Activated CD8-positive, alpha-beta T cell treated with anti-CD3 and anti-CD28 coated beads, Interleukin-2, amount 10 ng/mL, durations not matched to agents 7 days and 5 days (primary cell): ENCODE measurements at regions not wholly inside any gene's neighbourhood (a gene's known extent, or its start where the extent isn't known, plus 50 kb on each side); places are given as distances from the start of the nearest gene placed in this dataset.

Source experiments
- ATAC-seq: fragments of 150-1000 bp; cut with Tn5 transposase; one replicate; pipeline ENCODE4 v1.10.0; 2021; ENCODE audit warnings: moderate library complexity
- CTCF ChIA-PET: fragments of 350-600 bp; sonication (Branson Sonifier 250); formaldehyde crosslinking; loops from one replicate; lab custom pipeline; 2021; ENCODE audit warnings: antibody characterized with exemption; lab: Charles Lee
- POLR2A ChIA-PET: fragments of 350-600 bp; sonication (Branson Sonifier 250); formaldehyde crosslinking; loops from one replicate; lab custom pipeline; 2021; ENCODE audit warnings: antibody characterized with exemption; lab: Charles Lee
- DNase-seq: peaks from one replicate; pipeline ENCODE4 v3.0.0-alpha.2; 2020
- H3K27ac Mint-ChIP-seq: one replicate; pipeline ENCODE4 v1.8.0; 2021; ENCODE audit warnings: mild to moderate bottlenecking, mixed read lengths
- H3K27me3 Mint-ChIP-seq: one replicate; pipeline ENCODE4 v1.8.0; 2021; ENCODE audit warnings: low read depth, mixed read lengths
- H3K36me3 Mint-ChIP-seq: one replicate; pipeline ENCODE4 v1.8.0; 2021; ENCODE audit warnings: low read depth, mixed read lengths
- H3K4me1 Mint-ChIP-seq: one replicate; pipeline ENCODE4 v1.8.0; 2021; ENCODE audit warnings: low read depth, mixed read lengths
- H3K4me3 Mint-ChIP-seq: one replicate; pipeline ENCODE4 v1.8.0; 2021; ENCODE audit warnings: mild to moderate bottlenecking, mixed read lengths
- H3K9me3 Mint-ChIP-seq: one replicate; pipeline ENCODE4 v1.8.0; 2022; ENCODE audit warnings: mixed read lengths; ENCODE audit not compliant: insufficient read depth

- H3K36me3 Mint-ChIP-seq: no peaks in the 10 kb centered on the region
- H3K4me3 Mint-ChIP-seq: no peak overlapping the region
- no peaks in the 10 kb centered on the region for H3K27me3 Mint-ChIP-seq
- DNase-seq (no peak), ATAC-seq (no peak)
- CTCF ChIA-PET: no interaction called here
- POLR2A ChIA-PET: no interaction called here
- peaks cover 9% of the 10 kb centered on the region for H3K4me1 Mint-ChIP-seq
- H3K27ac Mint-ChIP-seq: no peak overlapping the region
- H3K9me3 Mint-ChIP-seq: no peaks in the 10 kb centered on the region
Measured at GRCh38 chr18:10062302-10063300, 148.8 kb downstream of the VAPA start.

- H3K4me1 Mint-ChIP-seq: peaks cover 1% of the 10 kb centered on the region
- POLR2A ChIA-PET: no interaction called here
- CTCF ChIA-PET: no interaction called here
Measured at GRCh38 chr18:10063489-10063888, 149.7 kb downstream of the VAPA start.

GRCh38 chr18:10064267-10064666 lies 150.5 kb downstream of the VAPA start:
- no peaks in the 10 kb centered on the region for H3K9me3 Mint-ChIP-seq
- DNase-seq: no peak
- H3K27me3 Mint-ChIP-seq: no peaks in the 10 kb centered on the region
- H3K27ac Mint-ChIP-seq: no peak overlapping the region
- CTCF ChIA-PET: no interaction called here
- POLR2A ChIA-PET: no interaction called here
- no peak for ATAC-seq
- no peak overlapping the region for H3K4me3 Mint-ChIP-seq
- H3K4me1 Mint-ChIP-seq: peaks cover 1% of the 10 kb centered on the region
- no peaks in the 10 kb centered on the region for H3K36me3 Mint-ChIP-seq

More at GRCh38 chr18:10063489-10063888, 149.7 kb downstream of the VAPA start:
- DNase-seq (no peak), ATAC-seq (no peak)
- H3K27me3 Mint-ChIP-seq: no peaks in the 10 kb centered on the region
- H3K9me3 Mint-ChIP-seq: no peaks in the 10 kb centered on the region
- no peak overlapping the region for H3K27ac Mint-ChIP-seq
- H3K4me3 Mint-ChIP-seq: no peak overlapping the region
- H3K36me3 Mint-ChIP-seq: no peaks in the 10 kb centered on the region

GRCh38 chr18:10065296-10065695 lies 151.5 kb downstream of the VAPA start:
- no peak for DNase-seq
- no peak for ATAC-seq
- no peak overlapping the region for H3K4me3 Mint-ChIP-seq
- no peaks in the 10 kb centered on the region for H3K9me3 Mint-ChIP-seq
- ChIA-PET CTCF (no interaction called here), POLR2A (no interaction called here)
- no peak overlapping the region for H3K27ac Mint-ChIP-seq
- no peaks in the 10 kb centered on the region for H3K36me3 Mint-ChIP-seq
- peaks cover 1% of the 10 kb centered on the region for H3K4me1 Mint-ChIP-seq
- H3K27me3 Mint-ChIP-seq: no peaks in the 10 kb centered on the region

GRCh38 chr18:10067670-10068659 lies 154.1 kb downstream of the VAPA start:
- H3K36me3 Mint-ChIP-seq: no peaks in the 10 kb centered on the region
- H3K27me3 Mint-ChIP-seq: no peaks in the 10 kb centered on the region
- no peak overlapping the region for H3K4me3 Mint-ChIP-seq
- peaks cover 1% of the 10 kb centered on the region for H3K4me1 Mint-ChIP-seq
- H3K27ac Mint-ChIP-seq: no peak overlapping the region
- DNase-seq (no peak), ATAC-seq (no peak)
- H3K9me3 Mint-ChIP-seq: no peaks in the 10 kb centered on the region
- ChIA-PET CTCF (no interaction called here), POLR2A (no interaction called here)

GRCh38 chr18:10068766-10069567 lies 155.2 kb downstream of the VAPA start:
- DNase-seq (no peak), ATAC-seq (no peak)
- no peaks in the 10 kb centered on the region for H3K36me3 Mint-ChIP-seq
- H3K4me1 Mint-ChIP-seq: peaks cover 4% of the 10 kb centered on the region
- ChIA-PET CTCF (no interaction called here), POLR2A (no interaction called here)
- no peak overlapping the region for H3K4me3 Mint-ChIP-seq
- H3K9me3 Mint-ChIP-seq: no peaks in the 10 kb centered on the region
- no peak overlapping the region for H3K27ac Mint-ChIP-seq
- H3K27me3 Mint-ChIP-seq: no peaks in the 10 kb centered on the region

- Mint-ChIP-seq H3K27ac (no peak overlapping the region), H3K9me3 (no peaks in the 10 kb centered on the region), H3K4me3 (no peak overlapping the region), H3K36me3 (no peaks in the 10 kb centered on the region), H3K27me3 (no peaks in the 10 kb centered on the region), H3K4me1 (peaks cover 10% of the 10 kb centered on the region)
- ChIA-PET POLR2A (no interaction called here), CTCF (no interaction called here)
- ATAC-seq (no peak), DNase-seq (no peak)
Measured at GRCh38 chr18:10070561-10071000, 156.8 kb downstream of the VAPA start.

- Mint-ChIP-seq H3K36me3 (no peaks in the 10 kb centered on the region), H3K9me3 (no peaks in the 10 kb centered on the region), H3K27ac (no peak overlapping the region), H3K27me3 (no peaks in the 10 kb centered on the region), H3K4me1 (peaks cover 10% of the 10 kb centered on the region), H3K4me3 (no peak overlapping the region)
- CTCF ChIA-PET: no interaction called here
- ATAC-seq (no peak), DNase-seq (no peak)
- POLR2A ChIA-PET: no interaction called here
Measured at GRCh38 chr18:10072671-10073175, 158.9 kb downstream of the VAPA start.

- Mint-ChIP-seq H3K27ac (no peak overlapping the region), H3K36me3 (no peaks in the 10 kb centered on the region), H3K4me1 (peaks cover 9% of the 10 kb centered on the region), H3K27me3 (no peaks in the 10 kb centered on the region), H3K9me3 (no peaks in the 10 kb centered on the region), H3K4me3 (no peak overlapping the region)
- no peak for ATAC-seq
- CTCF ChIA-PET: no interaction called here
- POLR2A ChIA-PET: no interaction called here
- DNase-seq: no peak
Measured at GRCh38 chr18:10074110-10074509, 160.3 kb downstream of the VAPA start.

- H3K27ac Mint-ChIP-seq: no peak overlapping the region
- H3K4me1 Mint-ChIP-seq: peaks cover 9% of the 10 kb centered on the region
- ChIA-PET POLR2A (no interaction called here), CTCF (no interaction called here)
- H3K4me3 Mint-ChIP-seq: no peak overlapping the region
- no peak for ATAC-seq
- no peaks in the 10 kb centered on the region for H3K27me3 Mint-ChIP-seq
- DNase-seq: no peak
- H3K36me3 Mint-ChIP-seq: no peaks in the 10 kb centered on the region
- H3K9me3 Mint-ChIP-seq: no peaks in the 10 kb centered on the region
Measured at GRCh38 chr18:10074728-10075127, 160.9 kb downstream of the VAPA start.

- Mint-ChIP-seq H3K4me1 (peaks cover 9% of the 10 kb centered on the region), H3K36me3 (no peaks in the 10 kb centered on the region), H3K27me3 (no peaks in the 10 kb centered on the region), H3K4me3 (no peak overlapping the region), H3K9me3 (no peaks in the 10 kb centered on the region), H3K27ac (no peak overlapping the region)
- CTCF ChIA-PET: no interaction called here
- POLR2A ChIA-PET: no interaction called here
- DNase-seq: no peak
- ATAC-seq: no peak
Measured at GRCh38 chr18:10076502-10077030, 162.8 kb downstream of the VAPA start.
